ENCODE measurements at regions not wholly inside any gene's neighbourhood (a gene's known extent, or its start where the extent isn't known, plus 50 kb on each side); places are given as distances from the start of the nearest gene placed in this dataset.

DNA sequence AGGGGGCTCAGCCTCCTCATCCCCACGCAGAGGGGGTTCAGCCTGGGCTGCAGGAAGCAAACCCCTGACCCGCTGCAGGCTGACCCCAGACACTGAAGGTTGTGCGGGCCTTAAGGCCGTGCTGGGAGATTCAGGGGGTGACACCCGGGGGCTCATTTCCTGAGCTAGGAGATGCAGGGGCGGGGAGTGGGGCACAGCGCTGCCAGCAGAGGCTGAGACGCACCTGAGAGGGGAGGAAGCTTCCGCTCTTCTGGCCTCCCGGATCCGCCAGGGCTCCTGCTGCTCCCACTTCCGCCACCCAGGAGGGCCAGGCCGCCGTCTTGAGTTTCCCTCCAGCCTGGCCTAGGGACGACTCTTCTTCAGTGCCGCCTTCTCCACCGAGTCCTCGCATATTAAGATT lies 173.2 kb upstream of the FOXF1 start:
- ChIA-PET CTCF (no interaction called here), POLR2A (ENCODE audit: low non-redundant PET) (no interaction called here)
- no peak for DNase-seq (ENCODE audit: low spot score)
- TF ChIP-seq, protein P1, sequence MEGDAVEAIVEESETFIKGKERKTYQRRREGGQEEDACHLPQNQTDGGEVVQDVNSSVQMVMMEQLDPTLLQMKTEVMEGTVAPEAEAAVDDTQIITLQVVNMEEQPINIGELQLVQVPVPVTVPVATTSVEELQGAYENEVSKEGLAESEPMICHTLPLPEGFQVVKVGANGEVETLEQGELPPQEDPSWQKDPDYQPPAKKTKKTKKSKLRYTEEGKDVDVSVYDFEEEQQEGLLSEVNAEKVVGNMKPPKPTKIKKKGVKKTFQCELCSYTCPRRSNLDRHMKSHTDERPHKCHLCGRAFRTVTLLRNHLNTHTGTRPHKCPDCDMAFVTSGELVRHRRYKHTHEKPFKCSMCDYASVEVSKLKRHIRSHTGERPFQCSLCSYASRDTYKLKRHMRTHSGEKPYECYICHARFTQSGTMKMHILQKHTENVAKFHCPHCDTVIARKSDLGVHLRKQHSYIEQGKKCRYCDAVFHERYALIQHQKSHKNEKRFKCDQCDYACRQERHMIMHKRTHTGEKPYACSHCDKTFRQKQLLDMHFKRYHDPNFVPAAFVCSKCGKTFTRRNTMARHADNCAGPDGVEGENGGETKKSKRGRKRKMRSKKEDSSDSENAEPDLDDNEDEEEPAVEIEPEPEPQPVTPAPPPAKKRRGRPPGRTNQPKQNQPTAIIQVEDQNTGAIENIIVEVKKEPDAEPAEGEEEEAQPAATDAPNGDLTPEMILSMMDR (conservative IDR thresholded peaks at IDR 0.05; ENCODE audit: low read depth), result no peak
- H3K27ac ChIP-seq, result no peak overlapping the region

DNA sequence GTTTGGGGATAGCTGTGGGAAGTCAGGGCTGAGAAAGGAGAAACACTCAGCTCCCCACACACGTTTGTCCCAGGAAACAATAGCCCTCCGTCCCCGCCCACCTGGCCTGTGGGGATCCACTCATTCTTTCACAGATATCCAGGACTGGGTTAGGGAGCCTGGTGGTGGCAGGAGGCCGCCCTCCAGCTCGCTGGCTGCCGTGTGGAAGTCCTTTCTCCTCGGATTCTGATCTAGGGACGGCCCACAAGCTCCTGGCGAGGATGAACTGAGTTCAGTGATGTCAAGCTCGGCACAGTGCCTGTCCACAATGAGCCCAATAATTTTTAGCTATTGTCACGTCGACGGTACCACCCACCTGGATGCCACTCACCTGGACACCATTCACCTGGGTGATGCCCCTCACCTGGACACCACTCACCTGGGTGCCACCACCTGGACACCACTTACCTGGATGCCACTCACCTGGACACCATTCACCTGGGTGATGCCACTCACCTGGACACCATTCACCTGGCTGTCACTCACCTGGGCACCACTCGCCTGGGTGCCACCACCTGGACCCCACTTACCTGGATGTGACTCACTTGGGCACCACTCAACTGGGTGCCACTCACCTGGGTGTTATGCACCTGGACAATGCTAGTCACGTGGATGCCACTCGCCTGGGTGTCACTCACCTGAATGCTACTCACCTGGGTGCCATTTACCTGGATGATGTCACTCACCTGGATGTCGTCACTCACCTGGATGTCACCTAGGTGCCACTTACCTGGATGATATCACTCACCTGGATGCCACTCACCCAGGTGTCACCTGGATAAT lies 172.5 kb upstream of the FOXF1 start:
- ChIA-PET CTCF (interaction anchor here (0.6 kb wide), 1 partner anchor 217 kb away, joined by 3 read pairs; no protein-coding TSS in a partner anchor), POLR2A (ENCODE audit: low non-redundant PET) (no interaction called here)
- no peak overlapping the region for H3K27ac ChIP-seq
- TF ChIP-seq, protein P1 (conservative IDR thresholded peaks at IDR 0.05; ENCODE audit: low read depth), result no peak
- DNase-seq (ENCODE audit: low spot score), result no peak

DNA sequence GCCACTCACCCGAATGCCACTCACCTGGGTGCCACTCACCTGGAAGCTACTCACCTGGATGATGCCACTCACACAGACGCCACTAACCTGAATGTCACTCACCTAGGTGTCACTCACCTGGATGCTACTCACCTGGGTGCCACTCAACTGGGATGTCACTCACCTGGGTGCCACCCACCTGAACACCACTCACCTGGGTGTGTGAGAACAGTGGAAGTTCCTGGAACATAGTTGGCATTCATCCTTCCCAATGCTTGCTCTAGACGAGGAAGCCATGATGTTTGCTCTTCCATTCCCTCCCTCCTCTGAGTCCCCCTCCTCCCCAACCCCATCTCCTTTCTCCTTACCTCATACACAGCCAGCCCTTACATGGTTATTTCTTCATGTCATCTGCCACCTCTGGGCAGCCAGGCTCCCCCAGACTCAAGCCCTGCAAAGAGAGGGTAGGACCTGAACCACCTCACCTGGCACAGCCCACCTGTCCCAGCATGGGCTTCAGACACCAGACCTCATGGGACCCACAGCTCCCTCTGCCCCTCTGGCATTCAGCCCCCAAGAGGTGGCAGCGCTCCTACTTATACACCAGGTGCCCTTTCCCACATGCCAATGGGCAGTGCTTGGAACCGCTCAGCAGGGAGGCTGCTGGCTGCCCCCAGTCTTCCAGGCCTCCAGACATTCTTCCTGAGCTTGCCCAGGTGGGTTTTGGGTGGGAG lies 171.8 kb upstream of the FOXF1 start:
- no peak for DNase-seq (ENCODE audit: low spot score)
- TF ChIP-seq, protein P1 (conservative IDR thresholded peaks at IDR 0.05; ENCODE audit: low read depth), result no peak
- POLR2A ChIA-PET (ENCODE audit: low non-redundant PET), result no interaction called here
- CTCF ChIA-PET, result no interaction called here
- no peak overlapping the region for H3K27ac ChIP-seq

DNA sequence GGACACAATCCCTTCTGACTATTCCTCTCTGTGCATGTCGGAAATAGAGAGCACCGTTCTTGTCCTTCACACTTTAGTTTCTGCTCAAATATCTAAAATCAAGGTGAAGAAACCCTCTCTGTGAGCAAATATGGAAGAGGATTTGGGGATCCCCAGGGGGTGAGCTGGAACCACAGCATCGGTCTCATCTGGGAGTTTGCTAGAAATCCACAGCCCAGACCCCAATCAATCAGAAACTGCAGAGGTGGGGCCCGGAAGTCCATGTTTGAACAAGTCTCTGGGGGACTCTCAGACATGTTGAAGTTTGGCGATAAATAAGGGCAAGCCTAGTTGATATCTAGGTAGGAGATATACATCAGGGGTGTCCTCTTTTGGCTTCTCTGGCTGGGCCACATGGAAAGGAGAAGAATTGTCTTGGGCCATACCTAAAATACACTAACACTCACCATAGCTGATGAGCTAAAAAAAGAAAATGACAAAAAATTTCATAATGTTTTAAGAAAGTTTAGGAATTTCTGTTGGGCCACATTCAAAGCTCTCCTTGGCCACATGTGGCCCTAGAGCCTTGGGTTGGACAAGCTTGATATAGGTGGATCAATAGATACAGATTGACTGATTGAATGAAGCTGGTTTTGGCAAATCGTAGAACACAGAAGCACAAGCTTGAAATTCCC lies 168.0 kb upstream of the FOXF1 start:
- ChIA-PET POLR2A (ENCODE audit: low non-redundant PET) (no interaction called here), CTCF (interaction anchor here (0.8 to 1.0 kb wide), 2 partner anchors 175 to 176 kb away, joined by 3 to 4 read pairs; no protein-coding TSS in a partner anchor)
- TF ChIP-seq, protein P1 (conservative IDR thresholded peaks at IDR 0.05; ENCODE audit: low read depth), result no peak
- DNase-seq (ENCODE audit: low spot score), result no peak
- H3K27ac ChIP-seq, result no peak overlapping the region

DNA sequence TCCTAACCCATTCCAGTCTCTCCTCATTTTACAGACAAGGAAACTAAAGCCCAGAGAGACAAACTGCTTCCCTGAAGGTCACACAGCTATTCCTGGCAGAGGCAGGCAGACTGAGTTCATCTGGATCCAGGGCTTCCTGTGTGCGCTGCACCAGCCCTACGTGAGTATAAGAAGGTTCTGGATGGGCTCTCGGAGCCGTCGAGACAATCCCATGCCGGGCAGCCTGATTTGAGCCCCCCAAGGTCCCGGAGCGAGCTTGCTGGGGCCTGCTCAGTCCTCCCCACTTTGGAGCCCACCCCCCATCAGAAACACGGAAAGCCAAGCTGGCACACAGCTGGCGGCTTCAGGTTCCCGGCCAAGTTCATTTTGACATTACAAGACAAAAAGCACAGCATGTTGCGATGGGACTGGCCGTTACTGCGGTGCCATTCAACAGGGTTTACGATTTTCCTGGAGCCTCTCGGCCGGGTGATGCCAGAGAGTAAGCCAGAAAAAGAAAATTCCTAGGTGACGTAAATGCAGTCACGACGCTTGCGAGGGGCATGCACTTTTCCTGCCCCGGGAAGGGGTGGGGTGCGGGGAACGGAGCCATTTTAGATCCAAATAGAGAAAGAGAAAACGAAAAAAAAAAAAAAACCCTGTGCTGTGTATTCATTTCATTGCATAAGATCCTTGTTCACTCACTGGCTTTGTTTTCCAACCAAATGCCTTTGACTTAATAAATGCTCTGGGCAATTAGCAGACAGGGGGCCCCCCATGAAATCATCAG lies 167.1 kb upstream of the FOXF1 start:
- POLR2A ChIA-PET (ENCODE audit: low non-redundant PET), result no interaction called here
- H3K27ac ChIP-seq, result no peak overlapping the region
- no peak for DNase-seq (ENCODE audit: low spot score)
- TF ChIP-seq, protein P1 (conservative IDR thresholded peaks at IDR 0.05; ENCODE audit: low read depth), result no peak
- CTCF ChIA-PET, result interaction anchor here (0.8 kb wide), 1 partner anchor 175 kb away, joined by 3 read pairs; no protein-coding TSS in a partner anchor
